ENCODE measurements at regions not wholly inside any gene's neighbourhood (a gene's known extent, or its start where the extent isn't known, plus 50 kb on each side); places are given as distances from the start of the nearest gene placed in this dataset.

DNA sequence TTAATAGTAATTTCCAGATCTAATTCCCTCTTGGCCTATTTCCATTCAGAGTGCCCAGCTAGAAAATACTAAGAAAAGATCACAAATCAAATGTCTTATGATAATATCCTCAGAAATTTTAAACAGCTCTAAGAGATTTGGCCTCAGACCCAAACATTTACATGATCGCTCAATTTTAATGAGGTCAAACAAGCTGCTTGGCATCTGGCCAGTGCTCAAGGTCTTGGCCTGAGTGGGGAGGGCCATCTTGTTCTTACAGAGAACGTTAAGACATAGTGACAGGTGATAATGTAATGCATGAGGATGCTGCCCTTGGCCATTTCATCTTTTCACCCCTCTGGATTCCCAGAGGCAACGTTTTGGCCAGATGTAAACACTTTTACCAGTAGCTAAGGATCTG lies 159.2 kb upstream of the SLC7A11 start:
- TF ChIP-seq, protein P1, sequence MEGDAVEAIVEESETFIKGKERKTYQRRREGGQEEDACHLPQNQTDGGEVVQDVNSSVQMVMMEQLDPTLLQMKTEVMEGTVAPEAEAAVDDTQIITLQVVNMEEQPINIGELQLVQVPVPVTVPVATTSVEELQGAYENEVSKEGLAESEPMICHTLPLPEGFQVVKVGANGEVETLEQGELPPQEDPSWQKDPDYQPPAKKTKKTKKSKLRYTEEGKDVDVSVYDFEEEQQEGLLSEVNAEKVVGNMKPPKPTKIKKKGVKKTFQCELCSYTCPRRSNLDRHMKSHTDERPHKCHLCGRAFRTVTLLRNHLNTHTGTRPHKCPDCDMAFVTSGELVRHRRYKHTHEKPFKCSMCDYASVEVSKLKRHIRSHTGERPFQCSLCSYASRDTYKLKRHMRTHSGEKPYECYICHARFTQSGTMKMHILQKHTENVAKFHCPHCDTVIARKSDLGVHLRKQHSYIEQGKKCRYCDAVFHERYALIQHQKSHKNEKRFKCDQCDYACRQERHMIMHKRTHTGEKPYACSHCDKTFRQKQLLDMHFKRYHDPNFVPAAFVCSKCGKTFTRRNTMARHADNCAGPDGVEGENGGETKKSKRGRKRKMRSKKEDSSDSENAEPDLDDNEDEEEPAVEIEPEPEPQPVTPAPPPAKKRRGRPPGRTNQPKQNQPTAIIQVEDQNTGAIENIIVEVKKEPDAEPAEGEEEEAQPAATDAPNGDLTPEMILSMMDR (conservative IDR thresholded peaks at IDR 0.05; ENCODE audit: low read length): no peak
- no peak for TF ChIP-seq EZH2phosphoT487 (IDR thresholded peaks at IDR 0.05; ENCODE audit: borderline replicate concordance)
